DMS 273 treated with DMSO at 0.1 percent for 48 hours (cell line): ENCODE measurements at regions not wholly inside any gene's neighbourhood (a gene's known extent, or its start where the extent isn't known, plus 50 kb on each side); places are given as distances from the start of the nearest gene placed in this dataset.
"Not testable (repeated sequence)": the region's sequence is repeated elsewhere in the genome, so short reads cannot be mapped to it uniquely, and the experiment has no call there.

ENCODE experiments used
- DNase-seq: peaks from one replicate; lab custom pipeline; 2025; lab: John Stamatoyannopoulos, UW

GRCh38 chr10:33501161-33501560 lies 166.7 kb upstream of the NRP1 start:
- DNase-seq: no peak

DNA sequence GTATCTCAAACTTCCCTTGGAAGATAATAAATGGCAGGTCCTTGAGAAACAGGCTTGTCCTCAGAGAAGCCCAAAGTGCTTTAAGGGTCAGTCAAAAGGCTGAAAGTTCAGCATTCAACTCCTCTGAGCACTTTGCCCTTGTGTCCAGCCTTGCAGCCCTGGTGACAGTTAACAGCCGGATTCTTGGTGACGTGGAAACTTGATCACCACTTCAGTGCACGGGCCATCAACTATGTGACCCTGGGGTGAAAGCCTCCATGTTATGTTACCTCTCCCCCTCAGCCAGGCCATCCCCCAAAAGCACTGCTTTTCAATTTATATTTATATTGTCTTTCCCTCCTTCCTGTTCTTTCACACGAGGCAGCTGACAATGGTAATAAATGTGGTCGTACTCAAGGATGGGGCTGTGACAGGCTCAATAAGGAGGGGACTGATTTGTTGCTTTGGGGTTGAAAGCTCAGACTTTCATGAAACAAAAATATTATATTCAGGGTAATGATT lies 164.0 kb upstream of the NRP1 start:
- DNase-seq: no peak

- DNase-seq: no peak
Measured at GRCh38 chr10:33497338-33497737, 162.9 kb upstream of the NRP1 start.

DNA sequence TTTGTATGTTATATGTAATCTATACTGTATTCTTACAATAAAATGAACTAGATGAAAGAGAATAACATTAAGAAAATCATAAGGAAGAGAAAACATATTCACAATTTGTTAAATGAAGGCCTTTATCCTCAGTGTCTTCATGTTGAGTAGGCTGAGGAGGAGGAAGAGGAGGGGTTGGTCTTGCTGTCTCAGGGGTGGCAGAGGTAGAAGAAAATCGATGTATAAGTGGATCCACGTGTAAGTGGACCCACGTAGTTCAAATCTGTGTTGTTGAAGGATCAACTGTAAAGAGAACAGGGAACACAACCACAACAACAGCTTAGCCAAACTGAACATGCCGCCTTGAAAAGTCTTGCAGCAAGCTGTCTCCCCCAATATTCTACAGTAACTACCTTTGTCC lies 161.6 kb upstream of the NRP1 start:
- no peak for DNase-seq

DNA sequence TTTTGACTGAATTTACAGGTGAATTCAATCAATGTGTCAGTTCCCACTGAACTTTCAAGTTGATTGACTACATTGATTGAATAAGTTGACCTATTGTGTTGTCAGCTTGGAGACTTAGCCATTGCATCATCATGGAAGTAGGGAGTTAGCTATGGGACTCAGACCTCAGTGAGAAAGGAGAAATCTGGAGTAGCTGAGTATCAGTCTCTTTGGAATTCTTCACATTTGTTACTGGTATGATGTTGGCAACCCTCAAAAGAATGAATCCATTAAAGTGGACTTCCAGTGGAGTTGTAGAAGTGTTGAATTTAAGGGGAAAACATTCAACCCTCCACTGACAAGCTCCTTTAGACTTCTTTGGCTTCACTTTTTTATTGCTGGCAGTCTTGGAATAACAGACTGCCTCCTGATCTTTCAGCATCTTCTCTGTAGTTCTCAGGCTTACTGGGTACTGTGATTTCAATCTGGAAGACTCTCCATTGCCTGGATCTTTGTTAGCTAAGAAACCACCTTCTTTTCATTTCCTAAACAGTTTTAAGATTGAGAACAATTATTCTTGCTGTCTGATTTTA lies 160.3 kb upstream of the NRP1 start:
- no peak for DNase-seq

GRCh38 chr10:33493978-33494377 lies 159.5 kb upstream of the NRP1 start:
- no peak for DNase-seq

DNA sequence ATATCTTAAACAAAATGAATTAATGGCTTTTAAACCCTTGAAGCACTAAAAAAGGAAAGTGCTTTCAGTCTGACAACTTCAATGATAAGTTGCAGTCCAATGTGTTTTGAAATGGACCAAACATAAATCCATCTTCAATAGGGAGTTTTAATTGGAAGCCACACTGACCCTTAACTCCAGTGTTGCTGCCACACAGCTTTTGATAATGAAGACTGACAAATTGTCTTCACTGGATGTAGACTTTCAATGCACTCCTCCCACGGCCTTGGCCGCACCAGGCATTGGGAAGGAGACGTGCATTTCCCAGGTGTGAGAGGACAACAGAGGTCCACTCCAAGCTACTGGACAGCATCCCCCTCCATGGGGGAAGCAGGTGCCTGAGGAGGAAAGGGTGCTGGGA lies 159.0 kb upstream of the NRP1 start:
- no peak for DNase-seq

DNA sequence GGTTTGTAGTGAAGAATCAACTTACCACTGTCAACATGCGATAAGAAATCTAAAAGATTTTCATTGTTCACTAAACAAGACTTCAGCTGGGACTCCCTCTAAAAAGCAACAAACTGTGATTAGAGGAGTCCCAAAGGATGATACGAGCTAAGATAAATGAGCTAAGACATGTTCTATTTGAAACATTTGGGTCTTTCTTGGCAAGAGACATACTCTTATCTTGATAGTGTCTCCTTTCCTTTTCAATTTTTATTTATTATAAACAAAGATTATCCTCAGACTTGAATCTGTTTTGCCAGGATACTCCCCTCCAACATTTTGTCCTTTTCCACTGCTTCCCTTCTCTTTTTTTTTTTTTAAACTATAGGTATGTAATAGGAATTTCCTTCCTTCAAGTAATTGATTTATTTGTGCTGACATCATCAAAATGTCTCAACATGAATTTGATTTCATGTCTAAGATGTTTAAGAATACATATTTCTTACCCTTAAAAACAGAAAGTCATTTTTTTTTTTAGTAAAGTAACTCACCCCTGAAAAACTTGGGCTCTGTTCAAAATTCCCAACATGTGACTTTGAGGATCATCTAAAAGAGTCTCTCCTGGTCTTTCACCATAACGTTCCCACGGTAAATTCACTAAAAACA lies 158.4 kb upstream of the NRP1 start:
- no peak for DNase-seq

GRCh38 chr10:33489501-33490176 lies 155.2 kb upstream of the NRP1 start:
- no peak for DNase-seq

- no peak for DNase-seq
Measured at GRCh38 chr10:33487014-33487776, 152.7 kb upstream of the NRP1 start.

- no peak for DNase-seq
Measured at GRCh38 chr10:33485276-33485675, 150.8 kb upstream of the NRP1 start.

GRCh38 chr10:33484787-33485186 lies 150.3 kb upstream of the NRP1 start:
- no peak for DNase-seq

GRCh38 chr10:33483816-33484190 lies 149.3 kb upstream of the NRP1 start:
- no peak for DNase-seq

GRCh38 chr10:33483124-33483815 lies 148.8 kb upstream of the NRP1 start:
- no peak for DNase-seq

DNA sequence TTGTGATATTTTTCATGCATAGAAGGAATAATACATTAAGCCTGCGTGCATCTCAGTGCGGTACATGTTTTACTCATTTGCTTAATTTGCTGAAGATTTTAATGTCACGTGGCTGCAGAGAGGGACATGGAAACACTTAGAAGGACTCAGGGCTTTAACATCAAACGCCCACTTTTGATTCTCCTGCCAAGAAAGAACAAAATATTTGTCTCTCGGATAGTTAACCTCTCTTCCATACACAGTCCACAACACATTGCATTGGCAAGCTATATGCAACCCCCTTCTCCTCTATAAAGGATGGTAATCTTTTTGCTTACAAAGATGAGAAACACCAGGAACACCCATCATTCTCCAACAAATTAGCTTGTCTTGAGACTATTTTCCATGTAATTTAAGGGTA lies 148.0 kb upstream of the NRP1 start:
- DNase-seq: no peak

DNA sequence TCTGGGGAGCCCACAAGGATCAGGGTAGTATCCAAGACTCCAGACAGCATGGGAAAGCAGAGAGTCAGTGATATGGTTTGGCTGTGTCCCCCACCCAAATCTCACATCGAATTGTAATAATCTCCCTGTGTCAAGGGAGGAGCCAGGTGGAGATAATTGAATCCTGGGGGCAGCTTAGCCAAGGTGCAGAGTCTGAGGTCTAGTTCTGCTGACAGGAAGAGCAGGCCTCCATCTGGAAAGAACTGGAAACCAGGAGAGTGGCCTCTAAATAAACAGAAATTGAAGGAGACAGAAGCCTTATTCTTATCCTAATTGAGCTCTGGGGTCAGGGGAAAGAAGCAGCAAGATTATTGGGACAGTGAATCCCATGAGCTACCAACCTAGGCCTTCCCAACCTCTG lies 146.7 kb upstream of the NRP1 start:
- no peak for DNase-seq

- DNase-seq: not testable (repeated sequence)
Measured at GRCh38 chr10:33480417-33480816, 145.9 kb upstream of the NRP1 start.

GRCh38 chr10:33478675-33479125 lies 144.2 kb upstream of the NRP1 start:
- DNase-seq: no peak

GRCh38 chr10:33478089-33478674 lies 143.7 kb upstream of the NRP1 start:
- no peak for DNase-seq

GRCh38 chr10:33477291-33478088 lies 143.0 kb upstream of the NRP1 start:
- DNase-seq: no peak

DNA sequence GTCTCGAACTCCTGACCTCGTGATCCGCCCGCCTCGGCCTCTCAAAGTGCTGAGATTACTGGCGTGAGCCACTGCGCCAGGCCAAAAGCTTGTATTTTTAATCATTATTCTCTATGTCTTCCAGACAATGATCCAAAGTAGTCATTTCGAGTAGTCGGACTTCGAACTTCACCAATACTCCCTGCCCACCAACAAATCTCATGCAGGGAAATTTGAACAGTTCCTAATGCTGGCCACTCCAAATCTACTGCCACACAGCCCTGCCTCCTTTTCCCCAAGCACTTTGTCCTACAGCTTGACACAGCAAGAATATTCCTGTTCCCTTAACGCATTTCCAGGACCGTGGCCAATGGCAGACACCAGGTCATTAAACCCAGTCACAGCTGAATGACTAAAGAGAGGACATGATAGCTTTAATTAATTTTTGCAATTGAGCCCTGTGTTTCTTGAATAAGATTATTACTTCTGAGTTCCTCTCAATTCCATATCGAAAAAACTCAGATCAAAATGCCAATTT lies 142.3 kb upstream of the NRP1 start:
- DNase-seq: no peak
